ENCODE measurements at regions not wholly inside any gene's neighbourhood (a gene's known extent, or its start where the extent isn't known, plus 50 kb on each side); places are given as distances from the start of the nearest gene placed in this dataset.
"Not testable (repeated sequence)": the region's sequence is repeated elsewhere in the genome, so short reads cannot be mapped to it uniquely, and the experiment has no call there.

- DNase-seq (ENCODE audit: extremely low spot score, unreplicated experiment): no peak
- Mint-ChIP-seq H3K4me3 (no peak overlapping the region), H3K27me3 (no peaks in the 10 kb centered on the region), H3K4me1 (ENCODE audit: unreplicated experiment) (no peaks in the 10 kb centered on the region), H3K9me3 (no peaks in the 10 kb centered on the region), H3K27ac (no peak overlapping the region), H3K36me3 (no peaks in the 10 kb centered on the region)
- TF ChIP-seq CTCF (conservative IDR thresholded peaks at IDR 0.05): no peak
Observed at GRCh38 chr14:34275078-34275477, 187.0 kb downstream of the SPTSSA start.

GRCh38 chr14:34273716-34274115 lies 188.3 kb downstream of the SPTSSA start:
- H3K4me3 Mint-ChIP-seq; H3K9me3 Mint-ChIP-seq; H3K27me3 Mint-ChIP-seq; H3K4me1 Mint-ChIP-seq (ENCODE audit: unreplicated experiment); DNase-seq (ENCODE audit: extremely low spot score, unreplicated experiment); H3K27ac Mint-ChIP-seq; H3K36me3 Mint-ChIP-seq: not testable (repeated sequence)

- Mint-ChIP-seq H3K9me3 (no peaks in the 10 kb centered on the region), H3K36me3 (no peaks in the 10 kb centered on the region), H3K4me3 (no peak overlapping the region), H3K27me3 (no peaks in the 10 kb centered on the region), H3K4me1 (ENCODE audit: unreplicated experiment) (no peaks in the 10 kb centered on the region), H3K27ac (no peak overlapping the region)
- DNase-seq (ENCODE audit: extremely low spot score, unreplicated experiment): no peak
- TF ChIP-seq CTCF (conservative IDR thresholded peaks at IDR 0.05): no peak
Observed at GRCh38 chr14:34270361-34270760, 191.7 kb downstream of the SPTSSA start.

GRCh38 chr14:34266344-34266743 lies 195.7 kb downstream of the SPTSSA start:
- no peak for DNase-seq (ENCODE audit: extremely low spot score, unreplicated experiment)
- no peak for TF ChIP-seq CTCF (conservative IDR thresholded peaks at IDR 0.05)
- Mint-ChIP-seq H3K36me3 (no peaks in the 10 kb centered on the region), H3K4me1 (ENCODE audit: unreplicated experiment) (no peaks in the 10 kb centered on the region), H3K27ac (no peak overlapping the region), H3K4me3 (no peak overlapping the region), H3K27me3 (peaks cover 4% of the 10 kb centered on the region), H3K9me3 (peaks cover 4% of the 10 kb centered on the region)

GRCh38 chr14:34262127-34262910 lies 199.7 kb downstream of the SPTSSA start:
- no peak overlapping the region for H3K4me3 Mint-ChIP-seq
- H3K27ac Mint-ChIP-seq: no peak overlapping the region

More at GRCh38 chr14:34262127-34262910, 199.7 kb downstream of the SPTSSA start:
- H3K9me3 Mint-ChIP-seq: peaks cover 4% of the 10 kb centered on the region
- no peak for TF ChIP-seq CTCF (conservative IDR thresholded peaks at IDR 0.05)
- no peak for DNase-seq (ENCODE audit: extremely low spot score, unreplicated experiment)
- peaks cover 3% of the 10 kb centered on the region for H3K4me1 Mint-ChIP-seq (ENCODE audit: unreplicated experiment)
- H3K27me3 Mint-ChIP-seq: peaks cover 4% of the 10 kb centered on the region
- H3K36me3 Mint-ChIP-seq: no peaks in the 10 kb centered on the region
